ENCODE measurements at regions not wholly inside any gene's neighbourhood (a gene's known extent, or its start where the extent isn't known, plus 50 kb on each side); places are given as distances from the start of the nearest gene placed in this dataset.

DNA sequence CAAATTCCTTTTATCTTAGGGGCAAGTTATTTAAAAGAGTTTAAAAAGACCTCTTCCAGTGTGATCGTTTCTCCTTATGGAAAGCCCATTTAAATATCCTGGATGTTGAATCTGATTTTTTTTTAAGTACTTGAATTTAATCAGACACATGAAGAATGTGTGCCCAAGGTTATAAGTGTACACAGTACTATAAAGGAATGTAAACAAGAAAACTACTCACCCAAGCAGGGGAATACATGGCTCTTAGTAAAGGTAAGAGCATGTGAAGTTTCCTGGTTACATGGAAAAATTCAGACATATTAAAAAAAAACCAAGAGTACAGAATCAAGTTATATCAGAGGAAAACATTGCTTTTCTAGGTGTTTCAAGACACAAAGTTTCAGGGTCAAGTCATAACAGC, 546.9 kb downstream of the MATN1 start:
- TF ChIP-seq, protein P1, sequence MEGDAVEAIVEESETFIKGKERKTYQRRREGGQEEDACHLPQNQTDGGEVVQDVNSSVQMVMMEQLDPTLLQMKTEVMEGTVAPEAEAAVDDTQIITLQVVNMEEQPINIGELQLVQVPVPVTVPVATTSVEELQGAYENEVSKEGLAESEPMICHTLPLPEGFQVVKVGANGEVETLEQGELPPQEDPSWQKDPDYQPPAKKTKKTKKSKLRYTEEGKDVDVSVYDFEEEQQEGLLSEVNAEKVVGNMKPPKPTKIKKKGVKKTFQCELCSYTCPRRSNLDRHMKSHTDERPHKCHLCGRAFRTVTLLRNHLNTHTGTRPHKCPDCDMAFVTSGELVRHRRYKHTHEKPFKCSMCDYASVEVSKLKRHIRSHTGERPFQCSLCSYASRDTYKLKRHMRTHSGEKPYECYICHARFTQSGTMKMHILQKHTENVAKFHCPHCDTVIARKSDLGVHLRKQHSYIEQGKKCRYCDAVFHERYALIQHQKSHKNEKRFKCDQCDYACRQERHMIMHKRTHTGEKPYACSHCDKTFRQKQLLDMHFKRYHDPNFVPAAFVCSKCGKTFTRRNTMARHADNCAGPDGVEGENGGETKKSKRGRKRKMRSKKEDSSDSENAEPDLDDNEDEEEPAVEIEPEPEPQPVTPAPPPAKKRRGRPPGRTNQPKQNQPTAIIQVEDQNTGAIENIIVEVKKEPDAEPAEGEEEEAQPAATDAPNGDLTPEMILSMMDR (IDR thresholded peaks at IDR 0.05) = no peak
- TF ChIP-seq POLR2AphosphoS5 (IDR thresholded peaks at IDR 0.05) = no peak
- no peak for TF ChIP-seq POLR2A (IDR thresholded peaks at IDR 0.05)
- no peak for TF ChIP-seq EP300 (IDR thresholded peaks at IDR 0.05)

Data from upper lobe of left lung (tissue), 4 donors.